ENCODE measurements at regions not wholly inside any gene's neighbourhood (a gene's known extent, or its start where the extent isn't known, plus 50 kb on each side); places are given as distances from the start of the nearest gene placed in this dataset.

GRCh38 chr4:179486570-179487335 is 2044.5 kb upstream of the AGA start:
- H3K4me3 ChIP-seq (ENCODE audit: low read length), result no peak overlapping the region
- TF ChIP-seq CTCF (conservative IDR thresholded peaks at IDR 0.05; ENCODE audit: low read depth, low read length), result no peak
- DNase-seq (ENCODE audit: low read depth), result no peak

- no peak overlapping the region for H3K4me3 ChIP-seq (ENCODE audit: low read length)
- no peak for DNase-seq (ENCODE audit: low read depth)
- no peak for TF ChIP-seq CTCF (conservative IDR thresholded peaks at IDR 0.05; ENCODE audit: low read depth, low read length)
These were observed 2050.2 kb upstream of the AGA start for GRCh38 chr4:179492260-179493080.

DNA sequence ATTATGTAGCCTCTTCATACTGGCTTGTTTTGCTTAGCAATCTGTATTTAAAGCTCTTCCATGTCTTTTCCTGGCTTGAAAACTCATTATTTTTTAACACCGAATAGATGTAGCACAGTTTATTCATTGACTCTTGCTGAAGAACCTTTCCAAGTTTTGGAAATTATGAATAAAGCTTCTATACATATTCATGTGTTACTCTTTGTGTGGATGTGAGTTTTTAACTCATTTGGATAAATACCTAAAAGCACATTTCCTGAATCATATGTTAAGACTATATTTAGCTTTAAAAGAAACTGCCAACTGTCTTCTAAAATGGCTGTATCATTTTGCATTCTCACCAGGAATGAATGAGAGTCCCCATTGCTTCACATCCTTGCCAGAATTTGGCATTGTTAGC is 2061.7 kb upstream of the AGA start:
- no peak for DNase-seq (ENCODE audit: low read depth)
- no peak for TF ChIP-seq CTCF (conservative IDR thresholded peaks at IDR 0.05; ENCODE audit: low read depth, low read length)
- no peak overlapping the region for H3K4me3 ChIP-seq (ENCODE audit: low read length)

- no peak overlapping the region for H3K4me3 ChIP-seq (ENCODE audit: low read length)
- DNase-seq (ENCODE audit: low read depth), result no peak
- no peak for TF ChIP-seq CTCF (conservative IDR thresholded peaks at IDR 0.05; ENCODE audit: low read depth, low read length)
These were observed 2067.3 kb upstream of the AGA start for GRCh38 chr4:179509489-179509888.

DNA sequence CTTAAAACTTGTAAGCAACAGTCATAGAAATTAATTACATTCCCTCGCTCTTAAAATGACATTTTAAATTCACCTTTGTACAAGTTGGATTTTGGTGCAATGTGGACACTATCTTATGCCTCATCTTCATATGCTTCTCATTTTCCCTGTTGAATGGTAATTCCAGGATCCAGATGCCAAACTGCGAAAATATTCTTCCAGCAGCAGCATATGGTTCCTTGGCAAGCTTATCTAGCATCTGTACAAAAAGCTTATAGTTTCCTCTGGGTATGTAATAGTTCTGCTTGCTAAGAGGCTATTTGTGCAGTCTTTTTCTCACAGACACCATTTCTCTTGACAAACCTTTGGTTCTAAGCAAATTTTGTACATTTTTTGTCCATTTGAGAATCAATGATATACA is 2079.7 kb upstream of the AGA start:
- no peak for DNase-seq (ENCODE audit: low read depth)
- H3K4me3 ChIP-seq (ENCODE audit: low read length), result no peak overlapping the region
- no peak for TF ChIP-seq CTCF (conservative IDR thresholded peaks at IDR 0.05; ENCODE audit: low read depth, low read length)

GRCh38 chr4:179530958-179531357 is 2088.7 kb upstream of the AGA start:
- no peak overlapping the region for H3K4me3 ChIP-seq (ENCODE audit: low read length)
- TF ChIP-seq CTCF (conservative IDR thresholded peaks at IDR 0.05; ENCODE audit: low read depth, low read length), result no peak
- DNase-seq (ENCODE audit: low read depth), result no peak

All from retinal pigment epithelial cell (primary cell).